GM18909 (cell line): ENCODE measurements at regions not wholly inside any gene's neighbourhood (a gene's known extent, or its start where the extent isn't known, plus 50 kb on each side); places are given as distances from the start of the nearest gene placed in this dataset.
"Not testable (repeated sequence)": the region's sequence is repeated elsewhere in the genome, so short reads cannot be mapped to it uniquely, and the experiment has no call there.

Experiments
- ATAC-seq: cut with Tn5 transposase; IDR thresholded peaks from one replicate; pipeline ENCODE4 v1.9.1; 2021; ENCODE audit warnings: mild to moderate bottlenecking; ENCODE audit not compliant: unreplicated experiment, poor library complexity

DNA sequence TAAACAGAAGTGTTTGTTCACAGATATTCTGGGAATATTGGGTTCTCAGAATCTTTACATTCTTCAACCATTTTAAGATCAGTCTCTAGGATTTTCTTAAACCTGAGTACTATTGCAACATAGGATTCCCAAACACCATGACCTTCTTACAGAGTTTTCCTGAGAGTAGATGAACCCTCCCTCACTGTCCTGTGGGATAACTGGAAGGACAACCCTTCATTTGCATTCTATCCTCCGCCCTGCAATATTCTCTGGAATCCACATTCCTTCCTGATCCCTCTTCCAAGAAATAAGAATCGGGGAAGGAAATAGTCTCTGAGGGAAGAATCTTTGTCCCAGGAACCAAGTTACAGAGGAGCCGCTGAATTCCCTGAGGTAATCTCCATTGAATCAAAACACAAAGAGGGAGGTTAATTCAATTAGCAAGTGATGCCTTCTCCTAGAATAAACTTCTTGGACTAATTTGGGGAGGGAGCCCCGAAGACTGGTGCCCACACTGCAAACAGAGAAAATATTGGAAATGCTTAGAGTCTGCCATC lies 99.8 kb upstream of the MBIP start:
- no peak for ATAC-seq

DNA sequence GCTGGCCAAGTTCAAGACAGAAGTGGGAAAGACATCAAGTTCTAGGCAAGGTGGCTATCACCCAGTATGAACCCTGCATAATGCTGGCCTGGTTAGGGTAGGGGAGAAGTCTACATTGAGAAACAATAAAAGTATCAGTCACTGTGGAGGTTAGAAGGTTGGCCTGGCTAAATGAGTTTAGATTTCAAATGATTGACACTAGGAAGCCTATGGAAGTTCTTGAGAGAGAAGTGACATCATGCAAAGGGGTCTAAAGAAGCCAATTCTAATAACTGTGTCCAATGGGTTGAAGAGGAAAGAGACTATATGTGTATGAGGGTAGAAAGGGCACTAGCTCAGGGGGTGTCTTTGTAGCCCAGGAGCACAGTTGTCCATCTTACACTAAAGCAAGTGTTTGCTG lies 98.5 kb upstream of the MBIP start:
- no peak for ATAC-seq

DNA sequence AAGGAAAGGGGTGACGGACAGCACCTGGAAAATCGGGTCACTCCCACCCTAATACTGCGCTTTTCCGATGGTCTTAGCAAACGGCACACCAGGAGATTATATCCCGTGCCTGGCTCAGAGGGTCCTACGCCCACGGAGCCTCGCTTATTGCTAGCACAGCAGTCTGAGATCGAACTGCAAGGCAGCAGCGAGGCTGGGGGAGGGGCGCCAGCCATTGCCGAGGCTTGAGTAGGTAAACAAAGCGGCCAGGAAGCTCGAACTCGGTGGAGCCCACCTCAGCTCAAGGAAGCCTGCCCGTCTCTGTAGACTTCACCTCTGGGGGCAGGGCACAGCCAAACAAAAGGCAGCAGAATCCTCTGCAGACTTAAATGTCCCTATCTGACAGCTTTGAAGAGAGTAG lies 91.5 kb upstream of the MBIP start:
- not testable (repeated sequence) for ATAC-seq

GRCh38 chr14:36408388-36408787 lies 88.0 kb upstream of the MBIP start:
- ATAC-seq, result no peak

- ATAC-seq, result no peak
Measured at GRCh38 chr14:36405589-36406274, 85.3 kb upstream of the MBIP start.

DNA sequence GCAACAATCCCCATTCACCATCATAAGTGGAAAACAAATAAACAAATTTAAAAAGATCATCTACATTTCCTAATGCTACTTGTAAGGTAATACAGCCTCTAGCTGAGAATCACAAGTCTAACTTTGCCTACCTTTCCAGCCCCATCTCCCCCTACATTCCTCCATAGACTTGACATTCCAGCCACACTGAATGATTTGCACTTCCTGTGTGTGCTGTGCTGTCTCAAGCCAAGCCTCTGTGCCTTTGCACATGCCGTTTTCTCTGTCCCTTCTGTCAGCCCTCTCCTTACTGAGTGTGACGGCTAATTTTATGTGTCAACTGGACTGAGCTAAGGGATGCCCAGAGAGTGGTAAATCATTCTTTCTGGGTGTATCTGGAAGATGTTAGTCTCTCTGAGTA lies 82.4 kb upstream of the MBIP start:
- ATAC-seq, result no peak

DNA sequence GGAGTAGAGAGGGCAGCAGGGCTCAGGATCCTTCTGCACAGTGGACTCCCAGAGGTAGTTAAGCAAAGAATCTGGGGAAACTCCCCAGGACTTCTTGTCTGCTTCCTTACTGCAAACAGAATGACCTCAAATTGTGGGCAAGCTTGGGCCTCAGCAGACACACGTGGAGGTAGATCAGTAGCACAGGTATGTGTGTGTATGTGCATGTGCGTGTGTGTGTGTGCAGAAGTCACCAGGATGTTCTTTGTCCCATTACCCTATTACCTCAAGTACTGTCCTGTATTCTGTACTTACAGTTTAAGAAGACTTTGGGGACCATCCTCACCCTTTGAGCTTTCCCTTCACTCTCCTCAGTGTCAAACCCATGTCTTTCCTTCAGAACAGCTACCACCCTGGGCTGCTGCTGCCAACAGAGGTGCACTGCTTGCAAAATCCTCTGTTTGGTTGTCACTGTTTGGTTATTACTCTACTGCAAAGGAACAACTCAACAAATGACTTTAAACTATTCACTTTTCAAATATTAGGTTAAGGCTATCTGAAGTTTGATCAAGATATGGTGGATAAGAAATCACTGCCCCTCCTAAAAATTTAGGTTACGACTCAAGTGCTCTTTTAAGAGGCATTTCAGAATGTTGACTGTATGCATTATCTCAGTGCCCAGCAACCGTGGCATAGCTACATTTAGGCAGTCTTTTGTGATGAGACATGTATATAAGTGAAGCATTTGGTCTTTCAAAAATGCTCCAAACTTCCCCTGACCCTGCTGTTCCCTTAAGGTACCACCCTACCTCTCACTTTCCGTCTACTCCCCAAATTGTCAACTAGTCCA lies 78.2 kb upstream of the MBIP start:
- ATAC-seq, result no peak

DNA sequence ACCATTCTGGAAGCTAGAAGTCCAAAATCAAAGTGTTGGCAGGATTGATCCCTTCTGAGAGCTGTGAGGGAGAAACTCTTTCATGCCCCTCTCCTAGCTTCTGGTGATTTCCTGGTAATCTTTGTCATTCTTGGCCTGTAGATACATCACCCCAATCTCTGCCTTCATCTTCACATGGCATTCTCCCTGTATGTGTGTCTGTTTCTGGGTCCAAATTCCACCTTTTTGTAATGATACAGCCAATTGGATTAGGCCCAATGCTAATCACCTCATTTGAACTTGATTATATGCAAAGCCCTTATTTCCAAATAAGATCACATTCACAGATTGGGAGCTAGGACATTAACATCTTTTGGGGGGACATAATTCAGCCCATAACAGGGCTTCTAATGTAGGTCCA lies 76.9 kb upstream of the MBIP start:
- no peak for ATAC-seq

DNA sequence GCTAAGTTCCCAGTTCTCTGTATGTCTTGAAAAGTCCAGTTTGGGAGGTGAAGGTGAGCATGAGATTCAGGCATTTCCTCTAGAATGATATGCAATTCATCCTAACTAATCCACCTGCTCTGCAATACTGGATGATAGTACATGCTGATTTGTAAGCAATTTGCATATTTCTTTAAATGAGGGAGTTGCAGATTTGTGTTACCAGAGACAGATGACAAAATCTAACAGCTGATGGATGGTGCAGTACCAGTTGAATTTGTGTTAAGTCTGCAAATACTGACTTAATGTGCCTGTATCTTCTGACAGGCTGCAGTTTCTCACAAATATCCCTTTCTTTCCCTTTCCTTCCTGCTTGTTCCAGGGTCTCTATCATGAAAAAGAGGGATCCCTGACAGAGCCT lies 76.4 kb upstream of the MBIP start:
- no peak for ATAC-seq

DNA sequence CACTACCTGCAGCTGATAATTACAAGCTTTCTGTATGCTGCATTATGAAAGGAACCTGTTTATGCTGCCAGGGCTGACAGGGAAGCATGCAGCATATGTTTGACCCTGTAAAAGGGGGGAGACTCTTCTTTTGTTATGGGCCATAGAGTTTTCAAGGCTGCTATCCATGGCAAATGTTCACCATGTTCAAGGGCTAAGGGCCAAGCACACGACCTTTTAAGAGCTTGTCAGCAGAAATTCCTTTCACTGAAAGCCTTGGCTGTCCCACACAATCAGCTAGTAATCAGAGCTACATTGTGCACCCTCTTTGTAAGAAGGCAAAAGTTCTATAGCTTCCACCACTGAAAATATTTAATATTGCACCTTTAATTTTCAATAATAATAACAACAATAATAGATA lies 74.2 kb upstream of the MBIP start:
- no peak for ATAC-seq

GRCh38 chr14:36390718-36391117 lies 70.3 kb upstream of the MBIP start:
- ATAC-seq, result no peak

DNA sequence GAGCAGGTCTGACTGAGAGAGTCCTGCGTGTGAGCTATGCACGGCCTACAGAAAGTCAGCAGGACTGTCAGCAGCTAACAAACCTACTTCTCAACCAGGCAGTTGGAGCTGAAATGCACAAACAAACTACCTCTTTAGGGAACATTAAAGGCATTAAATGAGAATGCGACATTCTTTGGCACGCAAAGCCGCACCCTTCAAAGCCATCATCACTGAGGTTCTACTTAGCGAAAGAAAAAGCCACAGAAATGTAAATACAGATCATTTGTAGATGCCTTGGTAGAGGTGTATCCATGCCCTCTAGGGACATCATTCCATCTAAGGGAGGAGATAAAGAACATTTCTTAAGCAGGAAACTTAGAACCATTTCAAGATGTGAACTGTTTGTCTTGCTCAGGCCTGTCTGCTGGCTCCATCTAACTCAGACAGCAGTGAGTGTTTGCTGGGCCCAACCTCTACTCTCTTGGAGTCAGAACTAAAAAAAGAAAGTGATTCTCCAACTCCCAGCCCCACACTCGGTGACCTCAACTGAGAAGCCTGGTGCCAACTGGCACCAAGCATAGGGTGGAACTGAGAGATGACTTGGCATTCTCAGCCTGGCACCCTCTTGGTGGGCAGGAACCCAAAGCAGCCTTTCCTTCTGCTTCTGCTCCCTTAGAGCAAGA lies 63.5 kb upstream of the MBIP start:
- no peak for ATAC-seq

GRCh38 chr14:36373982-36374673 lies 53.7 kb upstream of the MBIP start:
- ATAC-seq, result peak; percentile 92
